Astrocyte of the cerebellum (primary cell): ENCODE measurements at regions not wholly inside any gene's neighbourhood (a gene's known extent, or its start where the extent isn't known, plus 50 kb on each side); places are given as distances from the start of the nearest gene placed in this dataset.

Experiments used
- DNase-seq: peaks from one replicate; pipeline ENCODE4 v3.0.0-alpha.2; 2011; ENCODE audit warnings: low read depth
- H3K4me3 ChIP-seq: 2 replicates; pipeline ENCODE4 v1.5.1; 2011; ENCODE audit warnings: mild to moderate bottlenecking, low read depth, low read length, moderate library complexity
- CTCF ChIP-seq: IDR thresholded peaks from 2 replicates; pipeline ENCODE4 v1.5.1; 2012; ENCODE audit warnings: low read length, low read depth, moderate library complexity, mild to moderate bottlenecking; ENCODE audit errors: missing control alignments
- in situ Hi-C: cut with HindIII; loops from 2 replicates; pipeline ENCODE4 v1.10.0; 2017; ENCODE audit warnings: low sequenced_read_pairs

DNA sequence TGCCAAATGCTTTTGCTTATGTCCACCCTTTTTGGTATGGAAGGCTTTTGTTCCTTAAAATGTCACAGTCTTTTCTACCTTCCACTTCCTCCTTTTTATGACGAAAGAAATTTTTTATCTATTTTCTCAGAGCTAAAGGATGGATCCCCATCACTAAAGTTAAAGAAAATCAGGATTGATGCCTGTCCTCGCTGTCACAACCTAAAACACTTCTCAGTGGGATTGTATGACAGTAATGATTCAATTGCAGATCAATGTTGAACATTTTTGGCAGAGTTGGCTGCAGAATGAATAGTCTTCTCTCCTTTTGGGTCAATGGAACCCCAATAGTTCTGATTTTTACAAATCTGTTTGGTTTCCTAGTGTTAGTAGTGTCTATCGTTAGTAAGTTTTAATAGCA lies 549.8 kb upstream of the ROBO2 start:
- in situ Hi-C loops = no loop called here
- DNase-seq = no peak
- TF ChIP-seq CTCF = no peak
- no peak overlapping the region for H3K4me3 ChIP-seq

DNA sequence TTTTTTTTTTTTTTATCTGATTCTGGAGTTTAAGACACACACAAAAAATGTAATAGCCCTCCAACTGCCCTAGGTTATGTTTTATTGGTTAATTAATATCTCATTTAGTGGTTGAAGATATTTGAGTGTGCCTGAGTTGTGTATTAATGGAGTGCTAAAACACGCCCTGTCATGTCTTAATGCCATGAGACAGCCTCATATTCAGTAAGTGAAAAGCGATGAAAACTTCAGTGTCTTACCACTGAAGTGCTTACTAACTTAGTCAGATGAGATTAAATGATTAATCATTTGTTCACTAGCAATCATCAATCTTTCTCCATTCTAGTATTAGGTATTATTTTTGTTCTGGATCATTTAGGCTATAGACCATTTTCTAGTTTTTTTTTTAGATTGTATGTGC lies 544.7 kb upstream of the ROBO2 start:
- H3K4me3 ChIP-seq = no peak overlapping the region
- no peak for DNase-seq
- no peak for TF ChIP-seq CTCF
- in situ Hi-C loops = no loop called here

GRCh38 chr3:76497636-76498035 lies 542.3 kb upstream of the ROBO2 start:
- no peak for TF ChIP-seq CTCF
- in situ Hi-C loops = no loop called here
- H3K4me3 ChIP-seq = no peak overlapping the region
- no peak for DNase-seq

DNA sequence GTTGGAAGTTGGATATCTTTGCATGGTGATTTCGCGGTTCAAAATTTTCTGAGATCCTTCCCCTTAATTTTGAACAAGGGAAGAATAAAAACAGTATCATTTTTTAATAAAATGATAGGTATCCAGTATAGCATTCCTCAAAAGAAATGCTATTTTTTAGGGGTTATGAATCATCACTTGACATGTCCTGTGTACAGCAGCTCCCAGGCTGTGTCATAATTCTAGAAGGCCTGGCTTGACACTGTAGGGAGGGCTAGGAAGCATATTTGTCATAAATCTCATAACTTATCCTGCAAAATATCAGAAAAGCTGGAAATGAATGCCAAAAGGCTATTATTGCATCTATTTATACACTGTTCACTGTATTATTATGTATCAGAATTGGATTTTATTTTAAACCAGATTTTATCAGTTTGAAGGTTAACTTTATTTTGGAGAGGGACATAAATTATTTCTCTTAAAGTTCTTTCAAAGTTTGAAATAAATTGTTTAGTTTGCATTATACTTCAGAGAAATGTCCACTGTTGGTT lies 539.1 kb upstream of the ROBO2 start:
- no peak for DNase-seq
- no peak overlapping the region for H3K4me3 ChIP-seq
- no peak for TF ChIP-seq CTCF
- in situ Hi-C loops = no loop called here

DNA sequence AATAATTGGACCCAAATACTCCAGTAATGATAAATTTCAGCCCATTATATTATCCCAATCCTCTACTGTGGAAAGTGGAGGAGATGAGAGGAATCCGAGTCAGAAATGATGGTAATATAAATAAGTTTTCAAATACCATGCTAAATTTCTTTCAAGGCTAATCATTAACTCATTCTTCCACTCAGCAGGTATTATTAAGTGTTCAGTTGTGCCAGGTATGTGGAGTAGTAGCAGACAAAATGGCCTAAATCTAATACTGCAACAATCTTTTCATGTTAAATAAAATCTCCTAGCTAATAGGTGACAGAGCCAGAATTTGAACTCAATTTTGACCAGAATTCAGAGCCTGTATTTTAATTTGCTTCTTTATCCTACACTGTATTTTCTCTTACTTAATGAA lies 538.6 kb upstream of the ROBO2 start:
- DNase-seq = no peak
- H3K4me3 ChIP-seq = no peak overlapping the region
- in situ Hi-C loops = no loop called here
- TF ChIP-seq CTCF = no peak

DNA sequence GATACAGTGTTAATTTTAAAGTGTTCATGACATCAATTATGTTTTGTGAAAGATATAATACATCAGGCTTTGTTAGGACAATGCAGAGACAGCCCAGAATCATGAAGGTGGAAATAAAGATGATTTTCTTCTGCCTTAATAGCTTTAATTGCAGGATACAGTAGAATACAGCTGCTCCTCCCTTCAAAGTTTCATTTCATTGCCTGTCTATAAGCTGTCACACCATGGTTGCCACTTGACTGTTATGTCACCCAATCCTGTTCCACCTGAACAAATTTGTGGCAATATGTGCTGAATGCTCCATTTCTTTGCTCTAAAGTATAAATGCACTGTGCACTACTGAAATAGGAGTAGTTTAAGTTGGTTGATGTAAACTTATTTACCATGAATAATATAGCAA lies 537.8 kb upstream of the ROBO2 start:
- no peak for DNase-seq
- H3K4me3 ChIP-seq = no peak overlapping the region
- in situ Hi-C loops = no loop called here
- no peak for TF ChIP-seq CTCF

- DNase-seq = no peak
- in situ Hi-C loops = no loop called here
- no peak overlapping the region for H3K4me3 ChIP-seq
- no peak for TF ChIP-seq CTCF
These were observed 534.6 kb upstream of the ROBO2 start for GRCh38 chr3:76505202-76505845.
